ENCODE measurements at regions not wholly inside any gene's neighbourhood (a gene's known extent, or its start where the extent isn't known, plus 50 kb on each side); places are given as distances from the start of the nearest gene placed in this dataset.

DNA sequence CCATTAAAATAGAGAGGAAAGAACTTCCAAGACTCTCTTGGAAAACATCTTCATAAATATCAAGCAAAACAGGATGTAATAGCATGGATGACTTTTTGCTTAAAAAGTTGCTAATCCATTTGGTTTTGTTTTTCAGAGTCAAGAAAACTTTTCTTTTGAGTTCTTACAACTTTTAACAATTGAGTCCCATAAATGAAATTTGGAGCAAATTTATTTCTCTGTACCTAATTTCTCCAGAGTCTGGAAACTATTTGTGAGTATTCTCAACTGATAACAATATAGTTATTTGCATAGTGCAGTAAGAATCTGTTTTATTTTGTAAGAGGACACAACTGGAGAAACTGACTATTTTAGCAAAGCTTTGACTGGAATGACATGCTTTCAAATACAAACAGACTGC is 606.3 kb upstream of the IGFBP3 start:
- H3K4me1 ChIP-seq (ENCODE audit: insufficient read depth, low read length): no peaks in the 10 kb centered on the region

GRCh38 chr7:46525876-46526275 is 604.8 kb upstream of the IGFBP3 start:
- H3K4me3 ChIP-seq (ENCODE audit: insufficient read depth, low read depth, low read length): no peak overlapping the region
- Mint-ChIP-seq H3K27ac (ENCODE audit: unreplicated experiment) (no peak overlapping the region), H3K4me3 (ENCODE audit: unreplicated experiment) (no peak overlapping the region), H3K27me3 (ENCODE audit: low read depth, unreplicated experiment) (peaks cover 12% of the 10 kb centered on the region), H3K4me1 (ENCODE audit: low read depth, unreplicated experiment) (no peaks in the 10 kb centered on the region), H3K9me3 (ENCODE audit: unreplicated experiment) (peaks cover 10% of the 10 kb centered on the region), H3K36me3 (ENCODE audit: low read depth, unreplicated experiment) (no peaks in the 10 kb centered on the region)
- no peak overlapping the region for H3K4me2 ChIP-seq (ENCODE audit: low read length)
- no peaks in the 10 kb centered on the region for H3K36me3 ChIP-seq (ENCODE audit: insufficient read depth, low read length)
- TF ChIP-seq CTCF (IDR thresholded peaks at IDR 0.05; ENCODE audit: insufficient read depth, low read depth, low read length) (no peak), EZH2 (IDR thresholded peaks at IDR 0.05; ENCODE audit: insufficient read depth, low read length) (no peak)
- H3K27me3 ChIP-seq (ENCODE audit: insufficient read depth, low read length): no peaks in the 10 kb centered on the region
- no peak overlapping the region for H3K27ac ChIP-seq (ENCODE audit: low read depth, low read length)
- H2AFZ ChIP-seq (ENCODE audit: low read depth, low read length): no peak overlapping the region
- DNase-seq (ENCODE audit: low read depth) (peak; percentile 23), FAIRE-seq (no peak)
- no peaks in the 10 kb centered on the region for H4K20me1 ChIP-seq (ENCODE audit: insufficient read depth, low read length)
- peaks cover 4% of the 10 kb centered on the region for H3K9me3 ChIP-seq (ENCODE audit: insufficient read depth, low read depth, low read length)
- no peaks in the 10 kb centered on the region for H3K79me2 ChIP-seq (ENCODE audit: insufficient read depth, low read length)
- H3K4me1 ChIP-seq (ENCODE audit: insufficient read depth, low read length): no peaks in the 10 kb centered on the region
- H3K9ac ChIP-seq (ENCODE audit: low read length): no peak overlapping the region

More for the DNA sequence above, 606.3 kb upstream of the IGFBP3 start:
- Histone ChIP-seq H3K27ac (ENCODE audit: low read depth, low read length) (no peak overlapping the region), H4K20me1 (ENCODE audit: insufficient read depth, low read length) (no peaks in the 10 kb centered on the region), H3K79me2 (ENCODE audit: insufficient read depth, low read length) (no peaks in the 10 kb centered on the region), H3K4me3 (ENCODE audit: insufficient read depth, low read depth, low read length) (no peak overlapping the region), H2AFZ (ENCODE audit: low read depth, low read length) (no peak overlapping the region), H3K36me3 (ENCODE audit: insufficient read depth, low read length) (no peaks in the 10 kb centered on the region), H3K27me3 (ENCODE audit: insufficient read depth, low read length) (no peaks in the 10 kb centered on the region), H3K4me2 (ENCODE audit: low read length) (no peak overlapping the region), H3K9ac (ENCODE audit: low read length) (no peak overlapping the region), H3K9me3 (ENCODE audit: insufficient read depth, low read depth, low read length) (peaks cover 6% of the 10 kb centered on the region)
- peaks cover 6% of the 10 kb centered on the region for H3K27me3 Mint-ChIP-seq (ENCODE audit: low read depth, unreplicated experiment)
- H3K4me3 Mint-ChIP-seq (ENCODE audit: unreplicated experiment): no peak overlapping the region
- DNase-seq (ENCODE audit: low read depth) (no peak), FAIRE-seq (no peak)
- H3K36me3 Mint-ChIP-seq (ENCODE audit: low read depth, unreplicated experiment): no peaks in the 10 kb centered on the region
- H3K4me1 Mint-ChIP-seq (ENCODE audit: low read depth, unreplicated experiment): no peaks in the 10 kb centered on the region
- no peak overlapping the region for H3K27ac Mint-ChIP-seq (ENCODE audit: unreplicated experiment)
- peaks cover 17% of the 10 kb centered on the region for H3K9me3 Mint-ChIP-seq (ENCODE audit: unreplicated experiment)
- TF ChIP-seq EZH2 (IDR thresholded peaks at IDR 0.05; ENCODE audit: insufficient read depth, low read length): no peak
- no peak for TF ChIP-seq CTCF (IDR thresholded peaks at IDR 0.05; ENCODE audit: insufficient read depth, low read depth, low read length)

- H3K27me3 ChIP-seq (ENCODE audit: insufficient read depth, low read length): no peaks in the 10 kb centered on the region
- TF ChIP-seq EZH2 (IDR thresholded peaks at IDR 0.05; ENCODE audit: insufficient read depth, low read length): no peak
- TF ChIP-seq CTCF (IDR thresholded peaks at IDR 0.05; ENCODE audit: insufficient read depth, low read depth, low read length): no peak
- DNase-seq (ENCODE audit: low read depth) (no peak), FAIRE-seq (no peak)
- H3K4me1 ChIP-seq (ENCODE audit: insufficient read depth, low read length): no peaks in the 10 kb centered on the region
- no peaks in the 10 kb centered on the region for H4K20me1 ChIP-seq (ENCODE audit: insufficient read depth, low read length)
- no peak overlapping the region for H3K9ac ChIP-seq (ENCODE audit: low read length)
- H3K4me3 Mint-ChIP-seq (ENCODE audit: unreplicated experiment): no peak overlapping the region
- no peaks in the 10 kb centered on the region for H3K9me3 ChIP-seq (ENCODE audit: insufficient read depth, low read depth, low read length)
- no peak overlapping the region for H3K27ac ChIP-seq (ENCODE audit: low read depth, low read length)
- no peak overlapping the region for H2AFZ ChIP-seq (ENCODE audit: low read depth, low read length)
- H3K4me3 ChIP-seq (ENCODE audit: insufficient read depth, low read depth, low read length): no peak overlapping the region
- H3K27me3 Mint-ChIP-seq (ENCODE audit: low read depth, unreplicated experiment): peaks cover 12% of the 10 kb centered on the region
- no peaks in the 10 kb centered on the region for H3K36me3 Mint-ChIP-seq (ENCODE audit: low read depth, unreplicated experiment)
- no peak overlapping the region for H3K27ac Mint-ChIP-seq (ENCODE audit: unreplicated experiment)
- no peaks in the 10 kb centered on the region for H3K79me2 ChIP-seq (ENCODE audit: insufficient read depth, low read length)
- H3K9me3 Mint-ChIP-seq (ENCODE audit: unreplicated experiment): peaks cover 5% of the 10 kb centered on the region
- no peaks in the 10 kb centered on the region for H3K36me3 ChIP-seq (ENCODE audit: insufficient read depth, low read length)
- H3K4me1 Mint-ChIP-seq (ENCODE audit: low read depth, unreplicated experiment): no peaks in the 10 kb centered on the region
- no peak overlapping the region for H3K4me2 ChIP-seq (ENCODE audit: low read length)
Observed at GRCh38 chr7:46524350-46524749, 603.3 kb upstream of the IGFBP3 start.
